Stimulated activated CD8-positive, alpha-beta memory T cell treated with anti-CD3 and anti-CD28 coated beads, Interleukin-2, amount 100 ng/mL, for 1 hour (primary cell): ENCODE measurements at regions not wholly inside any gene's neighbourhood (a gene's known extent, or its start where the extent isn't known, plus 50 kb on each side); places are given as distances from the start of the nearest gene placed in this dataset.

ENCODE experiments used
- DNase-seq, 2 donors: peaks; one replicate each; pipeline ENCODE4 v3.0.0-alpha.2; 2020; ENCODE audit warnings: low read depth in 2 of 2

DNA sequence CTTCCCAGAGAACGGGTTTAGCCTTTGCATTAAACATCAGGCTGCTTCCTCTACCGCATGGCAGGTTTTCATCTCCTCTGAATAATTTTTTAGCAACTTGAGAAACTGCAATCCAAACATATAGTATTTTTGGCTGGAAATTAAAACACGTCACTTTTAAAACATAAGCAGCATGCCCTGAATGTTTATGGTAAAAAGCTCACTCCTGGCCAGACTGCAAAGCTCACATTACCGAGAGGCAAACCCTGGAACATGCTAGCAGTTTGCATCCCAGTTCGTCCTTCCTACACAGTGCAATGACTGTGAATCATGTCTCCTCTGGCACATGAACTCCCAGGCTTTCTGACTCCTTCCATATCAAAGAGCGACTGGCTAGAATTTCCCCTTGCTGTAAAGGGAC is 312.3 kb downstream of the RRAGC start:
- no peak for DNase-seq

DNA sequence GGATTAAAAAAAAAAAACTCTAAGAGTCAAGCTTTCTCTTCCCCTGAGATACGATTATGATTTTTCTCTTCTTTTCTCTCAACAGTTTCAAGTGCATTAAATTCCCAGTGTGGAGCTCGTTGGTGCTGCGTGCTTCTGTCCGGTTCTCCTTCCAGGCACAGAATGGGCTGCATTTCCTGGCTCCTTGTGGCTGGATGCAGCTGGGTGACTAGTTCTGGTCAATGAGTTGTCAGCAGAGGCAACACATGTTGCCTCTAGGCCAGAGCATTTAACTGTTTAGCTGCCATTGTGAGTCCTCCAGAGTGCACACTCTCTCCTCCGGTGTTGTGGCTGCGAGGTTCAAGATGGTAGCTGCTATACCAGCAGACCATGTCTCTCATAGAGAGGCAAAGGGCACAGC is 312.9 kb downstream of the RRAGC start:
- DNase-seq, result no peak

DNA sequence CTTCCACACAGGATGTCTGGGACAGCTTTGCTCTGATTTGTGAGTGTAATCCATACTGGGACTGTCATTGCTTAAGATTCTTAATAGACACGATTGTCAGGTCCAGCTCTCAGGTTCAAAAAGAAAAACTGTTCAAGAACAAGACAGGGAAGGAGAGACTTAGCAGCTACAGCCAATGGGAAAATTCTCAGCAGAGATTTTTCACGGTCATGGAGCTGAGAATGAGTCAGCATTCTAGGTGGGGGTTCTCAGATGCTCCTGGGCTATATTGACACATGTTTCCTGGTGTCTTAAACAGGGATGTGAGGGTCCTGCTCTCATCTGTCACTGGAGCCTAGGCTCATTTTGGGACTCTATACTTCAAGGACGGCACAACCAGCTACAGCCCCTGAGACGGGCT is 318.3 kb downstream of the RRAGC start:
- DNase-seq, result no peak

DNA sequence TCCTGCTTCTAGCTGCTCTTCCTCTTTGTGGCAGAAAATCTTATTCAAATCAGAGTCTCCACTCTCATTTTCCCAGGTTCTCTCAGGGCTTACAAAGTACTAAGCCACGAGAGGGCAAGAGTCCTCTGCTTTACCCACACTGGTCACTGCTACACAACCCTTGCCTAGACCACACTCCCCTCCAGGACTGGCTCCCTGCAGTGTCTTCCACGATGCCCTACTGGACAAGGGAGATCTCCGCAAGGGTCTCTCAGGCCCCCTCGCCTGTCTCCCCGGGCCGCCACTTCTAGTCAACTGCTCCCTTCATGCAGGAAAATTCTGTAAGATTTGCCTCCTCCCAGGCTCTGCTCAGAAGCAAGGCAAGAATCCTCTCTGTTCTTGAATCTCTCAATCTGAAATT is 319.6 kb downstream of the RRAGC start:
- DNase-seq, result no peak

DNA sequence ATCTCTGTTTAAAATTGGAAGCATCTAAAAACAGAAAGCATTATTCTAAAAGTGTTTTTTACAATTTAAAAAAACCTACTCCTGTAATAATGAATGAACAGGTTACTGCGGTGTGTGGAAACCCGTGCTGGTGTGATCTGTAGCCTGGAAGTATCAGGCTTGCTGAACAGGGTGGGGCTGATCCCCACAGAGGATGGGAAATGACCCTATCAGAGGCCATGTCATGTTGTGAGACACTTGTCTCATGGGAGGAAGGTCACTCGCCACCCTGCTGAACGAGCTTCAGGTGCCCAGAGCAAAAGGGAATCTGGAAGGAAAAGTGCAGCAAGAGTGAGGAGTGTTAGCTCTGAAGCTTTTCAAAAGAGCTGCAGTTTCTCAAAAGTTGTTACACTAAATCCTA is 320.7 kb downstream of the RRAGC start:
- DNase-seq, result no peak

DNA sequence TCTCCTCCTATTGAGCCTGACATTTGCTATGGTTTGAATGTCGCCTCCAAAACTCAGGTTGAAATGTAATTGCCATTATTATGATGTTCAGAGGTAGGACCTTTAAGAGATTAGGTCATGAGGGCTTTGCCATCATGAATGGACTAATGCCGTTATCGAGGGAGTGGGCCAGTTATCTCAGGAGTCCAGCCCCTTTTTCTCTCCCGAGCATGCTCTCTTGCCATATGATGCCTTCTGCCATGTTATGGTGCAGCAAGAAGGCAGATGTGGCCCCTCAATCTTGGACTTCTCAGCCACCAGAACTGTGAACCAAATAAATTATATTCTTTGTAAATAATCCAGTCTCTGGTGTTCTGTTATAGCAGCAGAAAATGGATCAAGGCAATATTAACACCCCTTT is 323.5 kb downstream of the RRAGC start:
- no peak for DNase-seq

DNA sequence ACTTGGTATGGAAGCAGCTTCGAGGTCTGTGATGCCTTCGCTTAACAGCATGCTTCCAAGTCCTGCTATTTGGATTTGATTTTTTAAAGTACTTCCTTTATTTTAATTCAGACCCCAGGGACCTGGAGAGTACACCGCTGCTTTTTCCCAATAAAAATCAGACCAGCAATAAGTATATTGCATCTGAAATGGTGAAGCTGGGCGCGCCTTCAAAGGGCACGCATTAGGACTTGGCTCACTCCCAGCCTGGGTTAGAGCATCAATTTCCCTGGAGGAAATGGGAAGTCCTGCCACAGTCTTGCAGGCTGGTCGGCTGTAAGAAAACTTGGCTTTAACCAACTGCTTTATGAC is 325.1 kb downstream of the RRAGC start:
- no peak for DNase-seq

DNA sequence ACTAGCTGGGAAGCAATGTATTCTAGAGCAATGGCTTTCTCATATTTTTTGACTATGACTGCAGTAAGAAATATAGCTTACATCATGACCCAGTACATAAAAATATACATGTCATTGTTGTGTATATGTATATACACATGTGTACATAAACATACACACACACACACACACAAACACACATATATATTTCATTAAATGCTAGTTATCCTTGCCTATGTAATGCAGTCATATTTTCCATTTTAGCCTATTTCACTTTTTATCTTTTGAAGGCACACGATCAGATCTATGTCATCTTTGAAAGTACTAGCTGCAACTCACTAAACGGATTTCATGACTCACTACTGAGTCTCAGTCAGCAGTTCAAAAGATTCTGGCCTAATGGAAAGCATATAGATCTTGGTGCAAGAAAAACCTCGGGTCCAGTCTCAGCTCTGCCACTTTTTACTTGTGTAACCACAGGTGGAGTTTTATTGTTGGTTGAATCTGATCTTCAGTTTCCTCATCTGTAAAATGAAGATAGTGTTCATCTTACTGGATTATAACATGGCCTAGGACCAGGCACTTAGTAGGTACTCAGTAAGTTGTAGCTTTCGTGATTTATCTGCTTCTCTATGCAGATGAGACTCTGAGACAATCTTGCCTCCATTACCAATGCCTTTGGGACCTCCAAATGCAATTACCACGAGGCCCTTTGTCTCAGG is 325.6 kb downstream of the RRAGC start:
- no peak for DNase-seq

DNA sequence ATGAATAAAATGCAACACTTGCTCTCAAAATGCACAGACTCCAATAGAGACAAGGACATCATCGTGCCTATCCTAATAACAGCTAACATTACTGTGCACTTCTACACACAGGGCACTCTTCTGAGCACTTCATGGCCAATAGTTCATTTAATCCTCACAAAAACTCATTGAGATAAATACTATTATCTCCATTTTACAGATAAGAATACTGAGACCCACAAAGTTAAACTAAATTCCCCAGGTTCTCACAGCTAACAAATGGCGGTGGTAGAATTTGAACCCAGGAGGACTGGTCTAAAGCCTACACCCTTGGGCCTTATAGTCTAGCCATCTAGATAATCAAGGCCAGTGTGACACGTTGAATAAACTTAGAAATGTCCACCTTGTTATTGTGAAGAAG is 328.6 kb downstream of the RRAGC start:
- no peak for DNase-seq

DNA sequence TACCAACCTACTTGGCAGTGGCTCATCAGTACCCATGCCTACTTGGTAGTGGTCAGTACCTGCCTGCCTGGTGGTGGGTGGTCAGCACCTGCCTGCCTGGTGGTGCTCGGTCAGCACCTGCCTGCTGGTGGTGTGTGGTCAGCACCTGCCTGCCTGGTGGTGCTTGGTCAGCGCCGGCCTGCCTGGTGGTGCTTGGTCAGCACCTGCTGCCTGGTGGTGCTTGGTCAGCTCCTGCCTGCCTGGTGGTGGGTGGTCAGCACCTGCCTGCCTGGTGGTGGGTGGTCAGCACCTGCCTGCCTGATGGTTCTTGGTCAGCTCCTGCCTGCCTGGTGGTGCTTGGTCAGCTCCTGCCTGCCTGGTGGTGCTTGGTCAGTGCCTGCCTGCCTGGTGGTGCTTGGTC is 329.6 kb downstream of the RRAGC start:
- no peak for DNase-seq

DNA sequence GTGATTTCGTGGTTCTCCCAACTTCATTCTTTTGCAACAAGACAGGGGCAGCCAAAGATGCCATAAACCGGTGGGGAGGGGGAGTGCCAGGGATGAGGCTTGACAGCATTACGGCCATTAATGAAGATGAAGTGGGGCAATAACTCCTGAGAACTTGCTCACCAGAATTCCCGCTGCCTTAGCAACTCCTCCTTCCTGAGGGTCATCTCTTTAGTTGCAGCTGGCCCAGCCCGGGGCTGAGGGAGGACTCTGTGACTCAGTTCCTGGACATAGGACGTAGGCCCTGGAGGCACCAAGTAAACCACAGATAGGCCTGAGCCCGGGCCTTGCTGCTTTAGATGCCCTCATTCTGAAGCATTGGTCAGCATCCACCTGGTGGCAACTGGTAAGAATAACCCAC is 330.2 kb downstream of the RRAGC start:
- no peak for DNase-seq

DNA sequence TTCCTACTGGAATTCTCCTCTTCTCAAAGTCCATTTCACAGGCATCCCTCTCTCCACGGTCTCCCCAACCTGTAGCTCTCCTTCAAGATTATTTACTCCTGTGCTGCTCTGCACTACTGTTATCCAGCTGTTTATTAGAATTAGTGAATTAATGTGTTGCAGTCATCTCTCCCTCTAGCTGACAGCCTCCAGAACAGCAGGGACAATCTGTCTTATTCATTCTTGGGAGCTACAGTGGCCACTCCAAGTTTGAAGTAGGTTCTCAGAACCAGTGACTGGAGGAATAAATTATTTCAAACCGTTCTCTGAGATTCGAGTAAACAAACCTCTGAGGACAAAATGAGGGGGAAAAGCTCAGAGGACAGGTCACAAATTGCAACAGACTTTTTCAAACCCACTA is 330.9 kb downstream of the RRAGC start:
- DNase-seq, result no peak

DNA sequence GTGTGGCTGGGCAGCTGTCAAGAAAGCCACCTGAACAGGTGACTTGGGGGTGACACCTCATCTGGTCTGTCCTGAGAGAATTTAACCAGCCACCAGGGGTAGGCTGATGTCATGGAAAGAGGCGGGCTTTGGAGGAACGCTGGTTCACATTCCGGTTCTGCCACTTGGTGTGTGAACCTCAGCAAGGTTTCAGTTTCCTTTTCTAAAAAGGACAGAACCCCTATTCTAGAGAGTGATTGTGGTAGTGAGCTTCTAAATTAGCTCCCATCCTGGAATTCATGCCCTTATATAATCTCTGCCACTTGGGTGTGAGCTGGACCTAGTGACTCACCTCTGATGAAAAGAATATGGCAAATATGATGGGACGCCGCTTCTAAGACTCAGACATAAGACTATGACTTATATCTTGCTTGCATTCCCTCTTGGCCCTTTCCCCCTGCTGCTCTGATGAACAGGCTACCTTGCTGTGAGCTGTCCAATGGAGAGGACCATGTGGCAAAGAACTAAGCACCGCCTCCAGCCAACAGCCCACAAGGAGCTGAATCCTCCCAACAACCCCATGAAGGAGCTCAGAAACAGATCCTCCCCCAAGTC is 332.1 kb downstream of the RRAGC start:
- peak in 1 of 2 donors; percentile 8 for DNase-seq

DNA sequence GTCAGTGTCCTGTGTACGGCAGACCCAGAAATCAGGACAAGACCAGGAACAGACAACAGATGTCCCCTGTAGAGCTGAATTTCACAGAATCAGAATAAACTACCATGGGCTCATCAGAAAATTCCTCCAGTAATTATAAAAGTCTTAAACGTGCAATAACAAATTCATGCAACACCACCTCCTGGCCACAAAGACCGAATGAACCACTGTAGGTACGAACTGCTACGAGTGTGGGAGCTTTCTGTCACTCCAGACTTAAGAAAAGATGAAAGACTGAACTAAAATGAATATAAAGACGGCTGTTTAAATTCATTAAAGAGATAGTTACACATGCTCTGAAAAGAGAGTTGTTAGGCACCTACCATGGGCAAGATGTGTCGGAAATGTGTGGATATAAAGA is 333.5 kb downstream of the RRAGC start:
- no peak for DNase-seq

DNA sequence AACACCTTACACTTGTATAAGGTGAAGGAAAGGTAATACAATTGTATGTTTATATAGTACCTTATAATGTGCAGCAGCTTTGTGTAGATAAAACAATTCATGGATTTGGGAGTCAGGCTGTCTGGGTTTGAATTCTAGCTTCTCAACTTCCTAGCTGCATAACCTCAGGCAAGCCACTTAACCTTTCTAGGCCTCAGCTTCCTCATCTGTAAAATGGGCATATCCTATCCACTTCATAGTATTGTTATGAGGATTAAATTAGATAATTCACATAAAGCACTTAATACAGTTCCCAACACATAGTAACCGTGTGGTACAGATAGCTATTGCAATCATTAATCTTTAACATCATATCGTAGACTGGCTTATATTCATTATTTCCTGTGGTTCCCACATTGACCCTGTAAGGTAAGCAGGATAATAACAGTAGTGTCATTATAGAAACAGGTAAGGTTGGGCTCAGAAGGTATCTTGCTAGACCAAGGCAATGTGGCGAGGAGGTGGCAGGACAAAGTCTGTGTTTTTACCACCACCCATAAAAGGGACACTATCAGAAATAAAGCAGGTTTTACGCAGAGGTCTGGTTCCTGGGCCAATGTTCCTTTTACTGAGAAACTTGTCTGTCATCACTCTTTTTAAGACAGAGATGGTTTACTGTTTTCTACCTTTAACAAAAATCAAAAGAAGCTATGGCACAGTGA is 334.1 kb downstream of the RRAGC start:
- no peak for DNase-seq

DNA sequence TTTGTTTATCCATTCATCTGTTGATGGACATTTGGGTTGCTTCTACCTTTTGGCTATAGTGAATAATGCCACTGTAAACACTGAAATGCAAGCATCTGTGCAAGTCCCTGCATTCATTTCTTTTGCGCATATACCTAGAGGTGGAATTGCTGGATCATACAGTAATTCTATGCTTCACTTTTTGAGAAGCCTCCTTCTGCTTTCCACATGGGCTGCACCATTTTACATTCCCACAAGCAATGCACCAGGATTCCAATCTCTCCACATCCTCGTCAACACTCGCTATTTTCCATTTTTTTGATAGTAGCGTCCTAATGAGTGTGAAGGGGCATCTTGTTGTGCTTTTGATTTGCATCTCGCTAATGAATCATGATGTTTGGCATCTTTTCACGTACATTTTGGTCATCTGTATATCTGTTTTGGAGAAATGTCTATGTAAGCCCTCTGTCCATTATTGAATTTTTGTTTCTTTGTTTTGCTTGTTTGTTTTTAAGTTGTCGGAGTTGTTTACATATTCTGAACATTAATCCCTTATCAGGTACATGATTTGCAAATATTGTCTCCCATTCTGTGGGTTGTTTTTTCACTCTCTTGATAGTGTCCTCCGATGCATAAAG is 335.4 kb downstream of the RRAGC start:
- no peak for DNase-seq

DNA sequence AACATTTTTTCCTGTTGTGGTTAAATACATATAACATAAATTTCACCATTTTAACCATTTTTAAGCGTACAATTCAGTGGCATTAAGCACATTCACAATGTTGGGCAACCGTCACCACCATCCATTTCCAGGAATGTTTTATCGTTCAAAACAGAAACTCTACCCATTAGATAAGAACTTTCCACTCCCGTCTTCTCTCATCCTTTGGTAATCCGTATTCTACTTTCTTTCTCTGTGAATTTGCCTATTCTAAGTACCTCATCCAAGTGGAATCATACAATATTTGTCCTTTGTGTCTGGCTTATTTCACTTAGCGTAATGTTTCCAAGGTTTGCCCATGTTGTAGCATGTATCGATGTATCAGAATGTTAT is 336.0 kb downstream of the RRAGC start:
- no peak for DNase-seq

DNA sequence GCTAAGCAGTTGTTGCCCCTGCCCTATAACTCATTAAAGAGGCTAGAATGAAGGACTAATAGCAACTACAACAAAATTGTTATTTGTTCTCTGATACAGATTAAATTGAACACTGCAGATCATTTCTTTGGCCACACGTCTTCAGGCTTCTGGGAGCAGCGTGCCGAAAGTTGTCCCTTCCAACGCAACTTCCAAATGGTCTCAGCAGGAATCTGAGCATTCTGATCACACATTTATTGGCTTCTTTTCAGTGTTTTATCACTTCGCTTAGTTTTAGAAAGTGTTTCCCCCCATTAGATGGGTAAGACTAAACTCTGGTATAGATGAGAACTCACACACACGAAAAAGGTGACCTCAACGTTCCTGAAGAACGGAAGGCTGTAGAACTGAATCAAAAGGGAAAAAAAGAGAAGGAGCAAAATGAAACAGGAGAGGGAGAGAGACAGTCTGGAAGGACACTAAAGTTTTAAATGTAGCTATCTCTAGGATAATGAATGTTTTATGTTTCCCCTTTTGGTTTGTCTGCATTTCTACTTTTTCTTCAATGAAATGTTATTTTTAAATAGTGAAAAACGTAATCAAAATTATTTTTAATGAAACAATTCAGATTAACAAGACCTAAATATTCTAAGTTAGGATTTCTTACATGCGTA is 336.5 kb downstream of the RRAGC start:
- DNase-seq, result no peak

DNA sequence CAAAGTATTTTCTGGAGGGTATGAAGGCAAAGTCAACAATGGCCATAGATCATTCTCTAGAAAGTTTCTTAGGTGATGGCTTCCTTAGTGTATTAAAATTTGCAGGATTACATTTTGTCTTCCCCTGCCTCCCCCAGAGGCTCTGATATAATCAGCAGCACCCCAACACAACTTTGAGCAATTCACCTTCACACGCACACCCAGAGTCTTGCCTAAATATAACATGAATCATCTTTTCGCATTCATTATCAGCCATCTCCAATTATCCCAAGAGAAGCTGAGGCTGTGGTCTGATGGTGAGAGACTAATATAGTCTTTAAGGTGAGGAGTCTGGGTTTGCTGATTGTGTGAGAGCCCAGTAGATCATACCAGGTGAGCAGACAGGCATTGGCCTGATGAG is 343.0 kb downstream of the RRAGC start:
- DNase-seq, result no peak

DNA sequence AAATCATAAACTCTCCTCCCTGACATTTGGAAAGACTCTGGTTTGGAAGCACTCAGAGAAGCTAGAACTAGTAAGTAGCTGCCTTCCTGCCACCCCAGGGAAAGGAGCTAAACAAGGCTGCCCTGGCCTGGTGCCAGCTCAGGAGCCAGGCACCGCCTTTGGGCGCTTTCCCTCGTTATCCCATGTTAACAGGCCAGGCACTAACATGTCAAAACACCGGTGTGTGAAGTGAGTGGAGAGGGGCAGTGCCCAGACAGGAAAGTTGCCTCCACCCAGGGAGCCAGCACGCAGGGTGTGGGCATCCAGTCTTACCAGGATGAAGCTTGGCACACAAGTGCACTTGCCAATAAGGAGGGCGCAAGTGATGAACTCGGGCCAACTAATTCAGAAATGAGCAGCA is 346.8 kb downstream of the RRAGC start:
- DNase-seq, result no peak

DNA sequence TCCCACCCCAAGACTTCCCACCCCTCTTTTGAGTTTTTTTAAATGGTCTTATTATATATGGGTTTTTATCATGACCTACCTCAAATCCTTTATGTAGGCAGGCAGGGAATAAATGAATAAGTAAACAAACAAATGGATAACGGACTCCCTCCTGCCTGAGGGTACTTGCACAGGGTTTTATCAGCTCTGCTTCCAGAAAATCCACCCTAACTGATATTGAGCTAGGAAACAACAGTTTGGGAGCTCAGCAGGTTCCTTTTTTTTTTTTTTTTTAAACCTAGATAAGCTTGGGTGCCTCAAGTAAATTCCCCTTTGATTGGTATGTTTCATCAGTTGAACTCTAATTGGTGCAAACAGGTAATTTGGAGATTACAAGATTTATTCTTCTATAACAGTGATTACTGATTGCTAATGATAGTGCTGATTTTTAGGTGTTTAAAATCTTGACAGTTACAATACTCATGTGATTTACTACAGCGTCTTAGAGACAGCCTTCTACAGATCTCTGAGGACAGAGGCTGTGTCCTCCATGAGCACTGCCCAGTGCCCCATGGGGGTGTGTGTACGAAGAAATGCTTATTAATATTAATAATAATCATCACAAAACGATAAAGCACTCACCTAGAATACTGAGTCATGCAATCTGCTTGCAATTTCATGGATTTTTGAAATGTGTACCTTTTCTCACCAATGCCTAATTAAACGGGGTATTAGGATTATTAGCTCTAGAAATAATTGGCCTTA is 347.4 kb downstream of the RRAGC start:
- no peak for DNase-seq

DNA sequence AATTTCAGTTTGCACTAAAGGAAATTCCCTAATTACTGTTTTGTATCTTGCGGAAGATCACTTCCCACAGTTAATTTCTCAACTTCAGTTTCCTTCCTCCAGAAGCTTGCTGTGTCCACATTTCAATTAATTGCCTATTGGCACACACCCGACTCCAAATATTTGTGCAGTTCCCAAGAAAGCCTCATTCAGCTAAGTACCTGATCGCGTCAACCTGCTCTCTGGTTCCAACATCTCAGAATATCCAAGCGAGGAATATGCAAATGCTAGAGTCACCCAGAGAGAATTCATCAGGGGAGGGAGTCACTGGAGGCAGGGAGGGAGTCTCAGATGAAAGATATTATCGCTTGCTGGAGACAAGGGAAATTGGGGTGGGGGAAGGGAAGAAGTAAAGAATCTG is 351.3 kb downstream of the RRAGC start:
- DNase-seq, result no peak
